Mammary epithelial cell (primary cell): ENCODE measurements at regions not wholly inside any gene's neighbourhood (a gene's known extent, or its start where the extent isn't known, plus 50 kb on each side); places are given as distances from the start of the nearest gene placed in this dataset.

ENCODE experiments used
- EZH2 ChIP-seq: IDR thresholded peaks from 2 replicates; pipeline ENCODE4 v1.6.1; 2012; ENCODE audit warnings: low read length, inconsistent platforms, borderline replicate concordance
- TF ChIP-seq, protein P1 (sequence below), 2 donors: IDR thresholded peaks in 1 of 2; conservative IDR thresholded peaks in 1 of 2; 2 replicates each; pipeline ENCODE4 v1.5.1; 2011 to 2012; ENCODE audit warnings: inconsistent platforms in 2 of 2, low read length in 2 of 2, mild to moderate bottlenecking in 2 of 2, control low read depth in 1 of 2, low read depth in 1 of 2; ENCODE audit not compliant: insufficient read depth in 1 of 2; ENCODE audit errors: extremely low read depth in 1 of 2

GRCh38 chr11:122362381-122362780 is 246.4 kb upstream of the BLID start:
- TF ChIP-seq, protein P1, sequence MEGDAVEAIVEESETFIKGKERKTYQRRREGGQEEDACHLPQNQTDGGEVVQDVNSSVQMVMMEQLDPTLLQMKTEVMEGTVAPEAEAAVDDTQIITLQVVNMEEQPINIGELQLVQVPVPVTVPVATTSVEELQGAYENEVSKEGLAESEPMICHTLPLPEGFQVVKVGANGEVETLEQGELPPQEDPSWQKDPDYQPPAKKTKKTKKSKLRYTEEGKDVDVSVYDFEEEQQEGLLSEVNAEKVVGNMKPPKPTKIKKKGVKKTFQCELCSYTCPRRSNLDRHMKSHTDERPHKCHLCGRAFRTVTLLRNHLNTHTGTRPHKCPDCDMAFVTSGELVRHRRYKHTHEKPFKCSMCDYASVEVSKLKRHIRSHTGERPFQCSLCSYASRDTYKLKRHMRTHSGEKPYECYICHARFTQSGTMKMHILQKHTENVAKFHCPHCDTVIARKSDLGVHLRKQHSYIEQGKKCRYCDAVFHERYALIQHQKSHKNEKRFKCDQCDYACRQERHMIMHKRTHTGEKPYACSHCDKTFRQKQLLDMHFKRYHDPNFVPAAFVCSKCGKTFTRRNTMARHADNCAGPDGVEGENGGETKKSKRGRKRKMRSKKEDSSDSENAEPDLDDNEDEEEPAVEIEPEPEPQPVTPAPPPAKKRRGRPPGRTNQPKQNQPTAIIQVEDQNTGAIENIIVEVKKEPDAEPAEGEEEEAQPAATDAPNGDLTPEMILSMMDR (conservative IDR thresholded peaks at IDR 0.05 in 1 of 2, IDR thresholded peaks at IDR 0.05 in 1 of 2; ENCODE audit: extremely low read depth in 1 of 2, insufficient read depth in 1 of 2, low read depth in 1 of 2, low read length in 2 of 2), result no peak
- TF ChIP-seq EZH2, result no peak
